Effector CD8-positive, alpha-beta T cell (primary cell): ENCODE measurements at regions not wholly inside any gene's neighbourhood (a gene's known extent, or its start where the extent isn't known, plus 50 kb on each side); places are given as distances from the start of the nearest gene placed in this dataset.
"Not testable (repeated sequence)": the region's sequence is repeated elsewhere in the genome, so short reads cannot be mapped to it uniquely, and the experiment has no call there.

Source experiments
- DNase-seq: peaks from one replicate; lab custom pipeline; 2025; lab: John Stamatoyannopoulos, UW

- DNase-seq, result no peak
Measured at GRCh38 chr6:85081102-85081501, 316.7 kb upstream of the TBX18 start.

DNA sequence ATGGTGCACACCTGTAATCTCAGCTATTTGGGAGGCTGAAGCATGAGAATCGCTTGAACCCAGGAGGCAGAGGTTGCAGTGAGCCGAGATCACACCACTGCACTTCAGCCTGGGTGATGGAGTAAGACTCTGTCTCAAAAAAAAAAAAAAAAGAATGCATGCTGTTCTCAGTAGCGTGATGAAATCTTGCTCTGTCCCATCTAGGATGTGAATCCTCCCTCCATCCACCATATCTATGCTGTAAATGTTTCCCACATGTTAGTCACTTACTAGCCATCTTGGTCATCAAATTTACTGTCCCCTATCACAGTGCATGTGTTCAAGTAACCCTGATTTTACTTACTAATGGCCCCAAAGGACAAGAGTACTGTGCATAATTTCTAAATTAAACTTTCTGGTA is 315.4 kb upstream of the TBX18 start:
- DNase-seq, result no peak

GRCh38 chr6:85078058-85078457 is 313.7 kb upstream of the TBX18 start:
- no peak for DNase-seq

DNA sequence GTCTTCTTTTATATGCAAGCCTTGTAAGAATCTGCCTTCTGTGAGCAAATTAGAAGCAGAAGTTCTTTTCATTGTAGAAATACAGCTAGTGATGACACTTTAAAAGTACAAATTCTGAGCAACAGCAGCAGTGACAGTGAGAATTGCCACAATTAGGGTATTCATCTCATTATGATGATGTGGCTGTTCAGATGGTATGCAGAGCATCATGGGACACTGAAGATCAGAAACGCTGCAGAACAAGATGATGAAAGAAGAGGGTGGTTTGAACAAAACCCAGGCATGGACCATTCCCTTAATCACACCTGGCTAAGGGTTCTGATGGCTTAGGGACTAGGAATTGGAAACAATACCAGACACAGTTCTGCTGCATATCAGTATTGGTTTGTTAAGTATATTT is 312.7 kb upstream of the TBX18 start:
- DNase-seq, result no peak

DNA sequence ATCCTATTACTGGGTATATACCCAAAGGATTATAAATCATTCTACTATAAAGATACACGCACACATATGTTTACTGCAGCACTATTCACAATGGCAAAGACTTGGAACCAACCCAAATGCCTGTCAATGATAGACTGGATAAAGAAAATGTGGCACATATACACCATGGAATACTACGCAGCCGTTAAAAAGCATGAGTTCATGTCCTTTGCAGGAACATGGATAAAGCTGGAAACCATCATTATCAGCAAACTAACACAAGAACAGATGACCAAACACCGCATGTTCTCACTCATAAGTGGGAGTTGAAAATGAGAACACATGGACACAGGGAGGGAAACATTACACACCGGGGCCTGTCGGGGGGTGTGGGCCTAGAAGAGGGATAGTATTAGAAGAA is 307.4 kb upstream of the TBX18 start:
- DNase-seq, result not testable (repeated sequence)

GRCh38 chr6:85069577-85069976 is 305.2 kb upstream of the TBX18 start:
- no peak for DNase-seq

GRCh38 chr6:85068221-85068620 is 303.8 kb upstream of the TBX18 start:
- no peak for DNase-seq

- no peak for DNase-seq
Measured at GRCh38 chr6:85066266-85066665, 301.9 kb upstream of the TBX18 start.

DNA sequence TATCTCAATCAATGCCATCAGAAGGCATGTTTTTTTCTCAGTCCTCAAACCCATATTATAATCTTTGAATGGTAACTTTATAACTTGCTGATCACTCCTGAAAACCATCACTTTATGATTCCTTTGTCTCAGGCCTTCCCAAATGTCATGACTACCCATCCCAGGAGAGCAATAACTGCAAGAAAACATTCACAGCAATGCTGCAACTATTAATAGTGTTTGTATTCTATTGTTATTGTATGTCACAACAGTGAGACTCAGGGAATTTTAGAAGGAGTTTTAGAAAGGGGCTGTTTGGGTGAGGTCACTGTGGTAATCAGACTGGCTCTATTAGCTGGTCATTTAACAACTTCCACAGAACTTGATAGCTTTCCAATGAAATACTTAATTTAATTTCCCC is 301.4 kb upstream of the TBX18 start:
- no peak for DNase-seq

DNA sequence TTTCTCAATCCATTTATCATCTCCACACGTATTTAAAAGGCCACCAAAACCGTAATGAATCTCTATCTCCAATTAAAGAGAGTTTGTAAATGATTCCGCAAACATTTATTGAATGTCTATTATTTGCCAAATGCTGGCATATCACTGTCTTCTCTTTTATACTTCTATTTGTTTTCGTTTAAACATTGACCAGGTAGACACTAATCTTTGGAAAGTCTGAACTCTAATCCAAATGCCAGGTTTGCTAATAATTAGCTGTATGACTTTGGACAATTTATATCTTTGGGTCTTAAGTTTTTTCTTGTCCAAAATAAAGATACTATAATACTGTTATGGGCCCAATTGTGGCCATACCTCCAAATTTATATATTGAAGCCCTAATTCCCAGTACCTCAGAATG is 299.2 kb upstream of the TBX18 start:
- no peak for DNase-seq

DNA sequence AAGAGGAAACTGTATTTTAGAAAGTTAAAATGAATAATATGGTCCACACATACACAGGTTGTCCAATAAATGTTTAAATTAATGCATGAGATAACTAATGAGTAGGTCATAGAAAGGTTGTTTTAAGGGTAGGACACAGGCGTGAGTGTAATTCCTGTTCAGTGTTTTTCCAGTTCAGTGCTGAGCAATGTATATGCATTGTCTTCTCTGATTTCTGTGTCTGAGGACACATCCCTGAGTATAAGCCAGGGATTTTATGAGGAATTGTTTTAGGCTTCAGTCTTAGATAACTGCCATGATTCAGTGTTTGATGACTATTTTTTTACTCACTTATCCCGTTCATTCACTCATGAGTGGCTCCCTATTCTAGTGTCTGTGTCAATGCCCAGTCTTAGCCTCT is 298.5 kb upstream of the TBX18 start:
- no peak for DNase-seq

- no peak for DNase-seq
Measured at GRCh38 chr6:85058806-85059205, 294.4 kb upstream of the TBX18 start.

- no peak for DNase-seq
Measured at GRCh38 chr6:85050149-85050548, 285.8 kb upstream of the TBX18 start.

- no peak for DNase-seq
Measured at GRCh38 chr6:85049282-85049681, 284.9 kb upstream of the TBX18 start.

DNA sequence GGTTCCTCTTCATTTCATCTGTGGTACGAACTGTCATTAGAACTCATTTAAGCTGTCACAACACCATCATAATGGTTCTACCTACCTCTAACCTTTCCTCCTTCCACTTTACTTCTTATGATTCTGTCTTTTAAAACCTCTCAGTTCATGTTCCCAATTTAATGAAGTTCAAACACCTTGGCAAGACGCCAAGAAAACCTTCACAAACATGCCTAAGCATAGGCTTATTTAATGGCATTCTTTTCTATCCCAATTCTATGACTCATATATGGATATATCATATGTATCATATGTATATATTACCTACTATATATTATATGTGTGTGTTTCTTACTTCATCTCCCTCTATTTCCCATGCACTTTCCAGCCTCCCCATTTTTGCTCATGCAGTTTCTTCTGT is 283.4 kb upstream of the TBX18 start:
- no peak for DNase-seq

DNA sequence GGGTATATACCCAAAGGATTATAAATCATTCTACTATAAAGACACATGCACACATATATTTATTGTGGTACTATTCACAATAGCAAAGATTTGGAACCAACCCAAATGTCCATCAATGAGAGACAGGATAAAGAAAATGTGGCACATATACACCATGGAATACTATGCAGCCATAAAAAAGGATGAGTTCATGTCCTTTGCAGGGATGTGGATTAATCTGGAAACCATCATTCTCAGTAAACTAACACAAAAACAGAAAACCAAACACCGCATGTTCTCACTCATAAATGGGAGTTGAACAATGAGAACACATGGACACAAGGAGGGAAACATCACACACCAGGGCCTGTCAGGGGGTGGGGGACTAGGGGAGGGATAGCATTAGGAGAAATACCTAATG is 281.4 kb upstream of the TBX18 start:
- not testable (repeated sequence) for DNase-seq

- DNase-seq, result no peak
Measured at GRCh38 chr6:85044361-85044760, 280.0 kb upstream of the TBX18 start.

GRCh38 chr6:85041376-85041775 is 277.0 kb upstream of the TBX18 start:
- DNase-seq, result no peak

GRCh38 chr6:85037221-85037620 is 272.8 kb upstream of the TBX18 start:
- no peak for DNase-seq

DNA sequence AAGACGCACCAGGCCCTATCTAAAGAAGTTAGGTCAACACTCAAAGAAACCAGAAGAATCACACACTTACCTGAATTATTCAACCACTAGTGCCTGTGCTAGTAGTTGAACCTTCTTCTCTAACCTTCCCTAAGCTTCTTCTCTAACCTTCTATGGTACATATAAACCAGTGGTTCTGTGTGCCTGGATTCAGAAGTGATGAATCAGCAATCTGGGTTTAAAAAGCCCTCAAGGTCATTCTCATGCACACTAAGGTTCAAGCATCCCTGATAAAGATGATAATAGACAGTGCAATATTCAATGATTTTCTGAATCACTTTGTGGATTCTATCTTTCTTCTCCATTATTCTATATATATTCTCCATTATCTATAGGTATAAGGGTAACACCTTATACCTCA is 271.4 kb upstream of the TBX18 start:
- no peak for DNase-seq

DNA sequence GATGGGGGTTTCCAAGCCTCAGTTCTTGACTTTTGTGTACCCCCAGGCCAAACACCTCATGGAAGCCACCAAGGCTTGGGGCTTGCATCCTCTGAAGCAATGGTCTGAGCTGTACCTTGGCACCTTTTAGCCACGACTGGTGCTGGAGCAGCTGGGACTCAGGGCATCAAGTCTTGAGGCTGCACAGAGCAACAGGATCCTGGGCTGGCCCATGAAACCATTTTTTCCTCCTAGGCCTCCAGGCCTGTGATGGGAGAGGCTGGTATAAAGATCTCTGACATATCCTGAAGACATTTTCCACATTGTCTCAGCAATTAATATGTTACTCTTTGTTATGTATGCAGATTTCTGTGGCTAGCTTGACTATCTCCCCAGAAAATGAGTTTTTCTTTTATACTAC is 269.1 kb upstream of the TBX18 start:
- no peak for DNase-seq

DNA sequence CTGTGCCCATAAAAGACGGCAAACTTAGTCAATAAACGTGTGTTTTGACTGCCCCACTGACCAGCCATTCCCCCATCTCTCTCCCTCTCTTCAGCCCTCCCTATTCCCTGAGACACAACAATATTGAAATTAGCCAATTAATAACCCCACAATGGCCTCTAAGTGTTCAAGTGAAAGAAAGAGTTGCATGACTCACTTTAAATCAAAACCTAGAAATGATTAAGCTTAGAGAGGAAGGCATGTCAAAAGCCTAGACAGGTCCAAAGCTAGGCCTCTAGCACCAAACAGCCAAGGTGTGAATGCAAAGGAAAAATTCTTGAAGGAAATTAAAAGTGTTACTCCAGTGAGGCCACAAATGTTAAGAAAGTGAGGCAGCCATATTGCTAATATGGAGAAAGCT is 261.6 kb upstream of the TBX18 start:
- no peak for DNase-seq

DNA sequence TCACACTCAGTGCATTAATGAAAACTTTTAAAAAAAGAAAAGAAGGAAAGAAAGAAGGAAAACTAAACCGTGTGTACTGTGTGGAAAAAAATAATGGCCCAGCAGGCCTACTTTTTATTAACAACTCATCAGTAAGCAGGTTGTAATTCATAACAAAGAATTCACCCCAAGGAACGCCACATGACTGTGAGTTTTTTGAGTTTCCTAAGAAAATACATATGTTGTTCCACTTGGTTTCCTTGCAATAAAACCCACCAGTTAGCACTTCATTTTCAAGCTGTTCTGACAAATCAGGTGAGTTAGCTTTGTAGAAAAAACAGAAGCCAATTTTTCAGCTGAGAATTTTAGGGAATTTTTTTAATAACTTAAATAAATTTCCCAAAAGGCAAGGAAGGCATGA is 259.3 kb upstream of the TBX18 start:
- DNase-seq, result no peak

DNA sequence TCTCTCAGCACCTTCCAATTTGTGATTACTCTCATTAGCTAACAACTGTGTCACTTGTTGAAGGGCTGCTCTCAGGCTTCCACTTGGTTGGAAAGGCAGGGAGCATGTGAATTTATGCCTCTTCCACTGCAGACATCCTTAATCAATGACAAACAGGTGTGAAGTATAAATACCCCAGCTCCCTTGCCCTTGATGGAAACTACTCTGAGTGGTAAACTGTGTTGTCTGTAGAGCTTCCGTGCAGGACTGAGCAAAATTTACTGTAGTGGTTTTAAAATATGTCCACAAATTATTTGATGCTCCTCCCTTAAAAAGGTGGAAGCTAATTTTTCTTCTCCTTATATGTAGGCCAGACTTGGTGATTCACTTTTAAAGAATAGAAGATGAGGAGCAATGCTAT is 253.0 kb upstream of the TBX18 start:
- DNase-seq, result no peak

- no peak for DNase-seq
Measured at GRCh38 chr6:85016726-85017125, 252.3 kb upstream of the TBX18 start.
